ENCODE measurements at regions not wholly inside any gene's neighbourhood (a gene's known extent, or its start where the extent isn't known, plus 50 kb on each side); places are given as distances from the start of the nearest gene placed in this dataset.

GRCh38 chr12:77697126-77697525 is 133.6 kb upstream of the NAV3 start:
- H3K9me3 ChIP-seq, result no peaks in the 10 kb centered on the region
- ChIA-PET CTCF (no interaction called here), POLR2A (no interaction called here)
- no peak for DNase-seq
- H4K20me1 ChIP-seq (ENCODE audit: insufficient read depth), result no peaks in the 10 kb centered on the region
- H3K4me1 ChIP-seq (ENCODE audit: control insufficient read depth in 1 of 2, insufficient read depth in 2 of 2, low read depth in 1 of 2, low read length in 1 of 2), result no peaks in the 10 kb centered on the region; a peak in 1 of 4 replicates
- no peaks in the 10 kb centered on the region for H3K27me3 ChIP-seq (ENCODE audit: insufficient read depth)
- WGBS (ENCODE audit: low lambda C conversion rate), result 58% methylated on average over 1 of the region's 1 CpG
- H3K27ac ChIP-seq (ENCODE audit: low read depth in 2 of 2, low read length in 1 of 2), result no peak overlapping the region
- H3F3A ChIP-seq (replicated peaks; ENCODE audit: insufficient read depth), result no peaks in the 10 kb centered on the region
- no peak for TF ChIP-seq PBX3 (IDR thresholded peaks at IDR 0.05)
- no peak for TF ChIP-seq CTCF (IDR thresholded peaks at IDR 0.05)
- no peak for TF ChIP-seq TAF1 (IDR thresholded peaks at IDR 0.05; ENCODE audit: borderline replicate concordance, low read depth, low read length)
- no peak for TF ChIP-seq TEAD4 (IDR thresholded peaks at IDR 0.05; ENCODE audit: borderline replicate concordance, insufficient read depth)
- TF ChIP-seq EZH2phosphoT487 (IDR thresholded peaks at IDR 0.05; ENCODE audit: borderline replicate concordance, low read depth), result no peak
- TF ChIP-seq RCOR1 (IDR thresholded peaks at IDR 0.05; ENCODE audit: low read length), result no peak
- TF ChIP-seq GATA2 (CRISPR knock-in tag; IDR thresholded peaks at IDR 0.05), result no peak
- TF ChIP-seq FOXM1 (IDR thresholded peaks at IDR 0.05; ENCODE audit: low read depth), result no peak
- TF ChIP-seq RAD21 (IDR thresholded peaks at IDR 0.05; ENCODE audit: low read length), result no peak
- no peak for TF ChIP-seq EP300 (IDR thresholded peaks at IDR 0.05; ENCODE audit: borderline replicate concordance in 1 of 2, low read depth in 1 of 2, low read length in 1 of 2)
- no peak for TF ChIP-seq MXI1 (IDR thresholded peaks at IDR 0.05; ENCODE audit: low read depth, low read length)
- no peak for TF ChIP-seq YY1 (IDR thresholded peaks at IDR 0.05; ENCODE audit: low read depth)
- no peak for TF ChIP-seq POLR2AphosphoS5 (IDR thresholded peaks at IDR 0.05; ENCODE audit: low read depth, low read length)
- no peak overlapping the region for H3K4me2 ChIP-seq
- H3K4me3 ChIP-seq (ENCODE audit: low read depth in 2 of 2, low read length in 1 of 2), result no peak overlapping the region
- no peak overlapping the region for H3K9ac ChIP-seq
- H3K9me2 ChIP-seq, result no peaks in the 10 kb centered on the region
- H2AFZ ChIP-seq (ENCODE audit: low read depth), result no peak overlapping the region
- H3K79me2 ChIP-seq (ENCODE audit: insufficient read depth), result no peaks in the 10 kb centered on the region
- no peaks in the 10 kb centered on the region for H3K36me3 ChIP-seq (replicated peaks in 1 of 2; ENCODE audit: control insufficient read depth in 1 of 2, insufficient read depth in 2 of 2, low read length in 1 of 2)

GRCh38 chr12:77696183-77696582 is 134.5 kb upstream of the NAV3 start:
- Histone ChIP-seq H4K20me1 (ENCODE audit: insufficient read depth) (no peaks in the 10 kb centered on the region), H3K4me3 (ENCODE audit: low read depth in 2 of 2, low read length in 1 of 2) (no peak overlapping the region), H3K79me2 (ENCODE audit: insufficient read depth) (no peaks in the 10 kb centered on the region), H3K4me2 (no peak overlapping the region), H3F3A (replicated peaks; ENCODE audit: insufficient read depth) (no peaks in the 10 kb centered on the region), H2AFZ (ENCODE audit: low read depth) (no peak overlapping the region), H3K36me3 (replicated peaks in 1 of 2; ENCODE audit: control insufficient read depth in 1 of 2, insufficient read depth in 2 of 2, low read length in 1 of 2) (no peaks in the 10 kb centered on the region), H3K9me2 (no peaks in the 10 kb centered on the region), H3K4me1 (ENCODE audit: control insufficient read depth in 1 of 2, insufficient read depth in 2 of 2, low read depth in 1 of 2, low read length in 1 of 2) (no peaks in the 10 kb centered on the region; a peak in 1 of 4 replicates), H3K27ac (ENCODE audit: low read depth in 2 of 2, low read length in 1 of 2) (no peak overlapping the region), H3K9ac (no peak overlapping the region), H3K9me3 (no peaks in the 10 kb centered on the region), H3K27me3 (ENCODE audit: insufficient read depth) (no peaks in the 10 kb centered on the region)
- no peak for DNase-seq
- TF ChIP-seq TAF1 (IDR thresholded peaks at IDR 0.05; ENCODE audit: borderline replicate concordance, low read depth, low read length) (no peak), GATA2 (CRISPR knock-in tag; IDR thresholded peaks at IDR 0.05) (no peak), NFIC (IDR thresholded peaks at IDR 0.05; ENCODE audit: borderline replicate concordance) (0 out of 2 replicates have a peak, but pooled peaks have one; percentile 14), FOSL2 (IDR thresholded peaks at IDR 0.05; ENCODE audit: borderline replicate concordance, low read depth) (no peak)
- CTCF ChIA-PET, result interaction anchor here (0.8 kb wide), 1 partner anchor 11 kb away, joined by 4 read pairs; no protein-coding TSS in a partner anchor
- POLR2A ChIA-PET, result no interaction called here
- 56% methylated on average over 2 of the region's 2 CpGs for WGBS (ENCODE audit: low lambda C conversion rate)
